ENCODE measurements at regions not wholly inside any gene's neighbourhood (a gene's known extent, or its start where the extent isn't known, plus 50 kb on each side); places are given as distances from the start of the nearest gene placed in this dataset.
"Not testable (repeated sequence)": the region's sequence is repeated elsewhere in the genome, so short reads cannot be mapped to it uniquely, and the experiment has no call there.

GRCh38 chr21:18104802-18105201 lies 139.8 kb upstream of the CHODL start:
- no peak for DNase-seq (ENCODE audit: low read depth)

DNA sequence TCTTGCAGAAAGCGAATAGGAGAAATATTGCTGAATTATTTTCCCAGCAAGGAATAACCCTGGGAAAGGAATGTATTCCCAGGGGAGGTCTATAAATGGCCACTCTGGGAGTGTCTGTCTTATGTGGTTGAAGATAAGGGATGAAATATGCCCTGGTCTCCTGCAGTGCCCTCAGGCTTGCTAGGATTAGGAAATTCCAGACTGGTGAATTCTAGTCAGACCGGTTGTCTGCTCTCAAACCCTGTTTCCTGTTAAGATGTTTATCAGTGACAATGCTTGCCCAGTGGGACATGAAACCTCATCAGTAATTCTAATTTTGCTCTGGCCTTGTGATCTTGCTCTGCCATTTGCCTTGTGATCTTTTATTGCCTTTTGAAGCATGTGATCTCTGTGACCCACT lies 148.2 kb upstream of the CHODL start:
- DNase-seq (ENCODE audit: low read depth) = not testable (repeated sequence)

DNA sequence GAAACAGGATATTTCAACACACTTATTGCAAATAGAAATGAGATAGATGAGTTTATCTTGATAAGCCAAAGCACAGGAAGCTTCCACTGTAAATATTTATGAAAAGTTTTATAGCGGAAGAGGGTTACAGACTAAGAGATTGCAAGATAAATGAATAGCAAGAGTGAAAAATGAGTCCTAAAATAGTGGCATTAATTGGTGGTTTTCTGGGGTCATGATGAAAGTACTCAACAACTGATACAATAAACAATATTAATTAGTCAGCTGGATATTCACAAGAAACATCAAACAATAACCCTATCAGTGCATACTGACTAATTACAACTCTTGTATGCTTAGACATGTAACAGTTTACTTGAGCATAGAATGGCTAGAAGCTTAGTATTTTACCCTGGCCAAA lies 154.8 kb upstream of the CHODL start:
- DNase-seq (ENCODE audit: low read depth) = no peak

DNA sequence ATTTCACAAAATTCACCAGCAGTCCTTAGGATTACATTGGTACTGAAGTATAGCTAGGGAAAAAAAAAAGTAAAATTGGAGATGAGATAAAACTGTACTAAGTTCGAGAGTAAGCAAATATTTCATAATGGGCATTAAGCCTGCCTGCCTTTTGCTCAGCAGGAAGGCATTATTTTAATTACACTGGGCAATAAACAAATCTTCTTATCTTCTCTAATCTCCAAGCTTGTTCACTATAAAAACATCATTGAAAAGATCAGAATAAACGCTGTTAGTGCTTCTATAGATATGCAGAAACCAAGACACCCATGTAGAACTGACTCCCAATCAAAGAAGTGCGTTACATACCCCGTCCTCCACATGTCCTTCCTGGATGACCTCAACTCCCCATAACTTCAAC lies 174.2 kb upstream of the CHODL start:
- no peak for DNase-seq (ENCODE audit: low read depth)

DNA sequence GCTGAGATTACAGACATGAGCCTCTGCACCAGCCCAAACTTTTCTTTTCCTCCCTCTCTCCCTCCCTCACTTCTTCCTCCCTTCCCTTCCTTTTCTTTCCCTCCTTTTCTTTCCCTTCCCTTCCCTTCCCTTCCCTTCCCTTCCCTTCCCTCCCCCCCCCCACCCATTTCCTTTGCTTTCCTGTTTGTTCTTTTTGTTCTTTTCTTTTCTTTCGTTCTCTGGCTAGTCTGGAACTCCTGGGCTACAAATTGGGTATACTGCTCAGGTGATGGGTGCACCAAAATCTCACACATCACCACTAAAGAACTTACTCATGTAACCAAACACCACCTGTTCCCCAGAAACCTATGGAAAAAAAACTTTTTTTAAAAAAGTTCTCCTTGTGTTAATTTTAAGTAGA lies 174.8 kb upstream of the CHODL start:
- DNase-seq (ENCODE audit: low read depth) = no peak

- DNase-seq (ENCODE audit: low read depth) = no peak
Measured at GRCh38 chr21:18060402-18060801, 184.2 kb upstream of the CHODL start.

GRCh38 chr21:18058731-18059398 lies 185.8 kb upstream of the CHODL start:
- no peak for DNase-seq (ENCODE audit: low read depth)

GRCh38 chr21:18053151-18053550 lies 191.5 kb upstream of the CHODL start:
- DNase-seq (ENCODE audit: low read depth) = no peak

DNA sequence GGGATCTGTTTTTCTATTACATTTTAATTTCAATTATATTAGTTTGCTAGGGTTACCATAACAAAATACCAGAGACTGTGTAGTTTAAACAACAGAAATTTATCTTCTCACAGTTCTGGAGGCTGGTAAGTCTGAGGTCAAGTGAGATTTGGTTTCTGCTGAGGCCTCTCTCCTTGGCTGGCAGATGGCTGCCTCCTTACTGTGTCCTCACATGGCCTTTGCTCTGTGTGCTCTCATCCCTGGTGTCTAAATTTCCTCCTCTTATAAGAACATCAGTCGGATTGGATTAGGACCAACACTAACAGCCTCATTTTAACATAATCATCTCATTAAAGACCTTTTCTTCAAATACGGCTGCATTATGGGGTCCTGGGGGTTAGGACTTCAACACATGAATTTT lies 195.2 kb upstream of the CHODL start:
- no peak for DNase-seq (ENCODE audit: low read depth)

DNA sequence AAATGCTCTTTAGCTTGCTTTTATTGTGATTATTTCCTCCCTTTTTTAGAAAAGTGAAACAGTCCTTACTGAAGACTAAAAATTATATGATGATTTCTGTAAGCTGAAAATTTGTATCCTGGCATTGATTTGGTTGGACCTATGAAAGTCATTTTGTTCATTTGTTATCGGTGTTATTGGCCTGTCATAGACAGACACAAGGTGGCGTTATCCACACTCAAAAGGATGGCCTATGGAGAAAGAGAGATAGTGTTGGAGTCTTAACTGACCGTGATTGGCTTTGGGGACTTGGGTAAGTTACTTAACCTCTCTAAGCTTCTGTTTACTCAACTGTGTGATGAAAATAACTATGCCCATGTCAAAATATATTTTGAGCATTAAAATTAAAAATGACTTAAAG lies 203.6 kb upstream of the CHODL start:
- peak; percentile 5 for DNase-seq (ENCODE audit: low read depth)

DNA sequence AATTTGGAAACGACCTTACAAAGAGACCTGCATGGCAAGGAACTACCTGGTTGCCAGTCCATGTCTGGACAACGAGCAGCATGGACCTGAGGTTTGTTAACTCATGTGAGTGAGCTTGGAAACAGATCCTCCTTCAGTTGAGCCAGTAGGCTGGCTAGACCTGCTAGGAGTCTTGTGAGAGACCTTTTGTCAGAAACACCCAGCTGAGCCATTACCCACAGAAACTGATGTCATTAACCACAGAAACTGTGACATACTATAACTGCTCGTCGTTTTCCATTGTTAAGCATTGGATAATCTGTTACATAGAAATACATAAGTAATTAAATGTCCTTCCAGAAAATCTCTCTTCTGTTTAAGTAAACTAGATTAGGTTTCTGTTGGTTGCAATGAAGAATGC lies 211.1 kb upstream of the C21orf91 start:
- no peak for DNase-seq (ENCODE audit: low read depth)

- DNase-seq (ENCODE audit: low read depth) = no peak
Measured at GRCh38 chr21:18026359-18026758, 207.2 kb upstream of the C21orf91 start.

GRCh38 chr21:18023711-18024110 lies 204.6 kb upstream of the C21orf91 start:
- no peak for DNase-seq (ENCODE audit: low read depth)

- DNase-seq (ENCODE audit: low read depth) = no peak
Measured at GRCh38 chr21:18023157-18023556, 204.0 kb upstream of the C21orf91 start.

GRCh38 chr21:18007121-18007520 lies 188.0 kb upstream of the C21orf91 start:
- DNase-seq (ENCODE audit: low read depth) = no peak

- no peak for DNase-seq (ENCODE audit: low read depth)
Measured at GRCh38 chr21:18006691-18007090, 187.5 kb upstream of the C21orf91 start.

DNA sequence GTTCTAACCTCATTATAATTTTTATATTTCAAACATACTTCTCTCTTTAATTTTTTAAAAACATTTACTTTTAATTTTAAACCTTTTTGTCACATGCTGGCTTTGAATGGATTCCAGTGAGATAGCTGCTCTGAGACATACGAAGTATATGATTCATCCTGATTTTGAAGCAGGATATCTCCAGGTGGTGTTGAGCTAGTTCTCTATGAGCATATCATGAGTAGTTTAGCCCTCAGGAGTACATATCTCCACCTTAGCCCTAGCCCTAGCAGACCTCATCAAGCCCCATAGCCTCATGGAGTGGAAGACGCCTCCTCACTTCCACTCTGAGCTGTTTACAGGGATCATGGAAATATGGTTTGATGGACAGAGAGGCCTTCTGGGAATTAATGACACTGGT lies 183.2 kb upstream of the C21orf91 start:
- no peak for DNase-seq (ENCODE audit: low read depth)

DNA sequence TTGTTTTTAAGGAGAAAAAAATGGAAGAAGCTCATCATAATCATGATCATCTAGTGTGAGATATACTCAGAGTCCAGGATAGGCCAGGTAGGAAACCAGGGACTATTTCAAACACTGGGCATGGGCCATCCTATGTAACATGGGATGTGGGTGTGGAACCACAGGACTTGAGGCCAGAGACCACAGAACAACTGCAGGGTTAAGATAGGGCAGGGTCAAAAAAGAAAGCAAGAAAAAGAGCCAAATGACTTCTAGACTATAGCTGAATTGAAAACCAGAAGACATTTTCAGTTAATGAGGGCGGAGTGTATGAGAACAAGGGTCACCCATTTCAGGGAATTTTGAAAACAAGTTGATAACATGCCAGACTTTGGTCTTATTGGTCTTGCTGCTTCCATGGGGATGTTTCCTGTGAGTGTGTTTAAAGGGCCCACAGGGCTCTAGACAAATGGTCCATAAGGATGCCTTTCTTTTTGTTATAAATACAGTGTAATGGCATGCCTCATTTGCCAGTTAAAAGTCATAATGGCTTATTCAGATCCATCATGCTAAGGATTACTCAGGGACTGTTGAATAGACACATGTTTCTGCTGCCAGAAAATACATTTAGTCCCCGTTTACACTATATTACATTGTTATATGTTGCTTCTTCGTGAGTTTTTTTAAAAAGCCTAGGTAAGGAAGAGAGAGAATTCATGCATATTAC lies 182.0 kb upstream of the C21orf91 start:
- DNase-seq (ENCODE audit: low read depth) = no peak

DNA sequence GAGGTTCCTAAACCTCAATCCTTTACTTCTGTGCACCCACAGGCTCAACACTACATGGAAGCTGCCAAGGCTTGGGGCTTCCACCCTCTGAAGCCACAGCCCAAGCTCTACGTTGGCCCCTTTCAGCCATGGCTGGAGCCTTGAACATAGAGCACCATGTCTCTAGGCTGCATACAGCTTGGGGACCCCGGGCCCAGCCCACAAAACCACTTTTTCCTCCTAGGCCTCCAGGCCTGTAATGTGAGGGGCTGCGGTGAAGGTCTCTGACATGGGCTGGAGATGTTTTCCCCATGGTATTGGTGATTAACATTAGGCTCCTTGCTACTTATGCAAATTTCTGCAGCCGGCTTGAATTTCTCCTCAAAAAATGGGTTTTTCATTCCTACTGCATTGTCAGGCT lies 179.4 kb upstream of the C21orf91 start:
- DNase-seq (ENCODE audit: low read depth) = not testable (repeated sequence)

- no peak for DNase-seq (ENCODE audit: low read depth)
Measured at GRCh38 chr21:17989780-17990179, 170.6 kb upstream of the C21orf91 start.

GRCh38 chr21:17988102-17988437 lies 168.9 kb upstream of the C21orf91 start:
- no peak for DNase-seq (ENCODE audit: low read depth)

GRCh38 chr21:17987382-17988101 lies 168.4 kb upstream of the C21orf91 start:
- no peak for DNase-seq (ENCODE audit: low read depth)

GRCh38 chr21:17981060-17981740 lies 162.0 kb upstream of the C21orf91 start:
- DNase-seq (ENCODE audit: low read depth) = no peak
